Neuronal stem cell (in vitro differentiated cells): ENCODE measurements at regions not wholly inside any gene's neighbourhood (a gene's known extent, or its start where the extent isn't known, plus 50 kb on each side); places are given as distances from the start of the nearest gene placed in this dataset.

Source experiments
- DNase-seq: peaks from one replicate; pipeline ENCODE4 v3.0.0-alpha.2; 2013; ENCODE audit warnings: low spot score
- H2AFZ ChIP-seq: one replicate; pipeline ENCODE4 v1.6.1; 2013; ENCODE audit warnings: mild to moderate bottlenecking, low read length, inconsistent platforms
- H2AK5ac ChIP-seq: 2 replicates; pipeline ENCODE4 v1.6.1; 2013; ENCODE audit warnings: low read depth, mild to moderate bottlenecking, inconsistent platforms, low read length, moderate library complexity, mixed read lengths
- H2BK120ac ChIP-seq: 2 replicates; pipeline ENCODE4 v1.6.1; 2013; ENCODE audit warnings: low read depth, mild to moderate bottlenecking, inconsistent platforms, low read length, moderate library complexity, mixed read lengths
- H2BK12ac ChIP-seq: one replicate; pipeline ENCODE4 v1.6.1; 2013; ENCODE audit warnings: low read length, inconsistent platforms
- H2BK15ac ChIP-seq: 2 replicates; pipeline ENCODE4 v1.6.1; 2013; ENCODE audit warnings: mild to moderate bottlenecking, low read length, inconsistent platforms, mixed read lengths
- H2BK5ac ChIP-seq: one replicate; pipeline ENCODE4 v1.6.1; 2013; ENCODE audit warnings: inconsistent platforms, mild to moderate bottlenecking, low read length, moderate library complexity
- H3K14ac ChIP-seq: one replicate; pipeline ENCODE4 v1.6.1; 2013; ENCODE audit warnings: low read length, inconsistent platforms
- H3K18ac ChIP-seq: 2 replicates; pipeline ENCODE4 v1.6.1; 2013; ENCODE audit warnings: low read length, inconsistent platforms
- H3K23ac ChIP-seq: 2 replicates; pipeline ENCODE4 v1.6.1; 2013; ENCODE audit warnings: low read depth, mild to moderate bottlenecking, mixed read lengths, low read length, inconsistent platforms; ENCODE audit not compliant: poor library complexity
- H3K27ac ChIP-seq: replicated peaks from 3 replicates; pipeline ENCODE4 v1.5.1; 2013; ENCODE audit warnings: low read length, inconsistent platforms
- H3K27me3 ChIP-seq, 3 experiments: 2 replicates each; pipeline ENCODE4 v1.6.1; 2013; ENCODE audit warnings: low read length in 3 of 3, mild to moderate bottlenecking in 2 of 3, inconsistent platforms in 1 of 3, low read depth in 1 of 3, mixed read lengths in 1 of 3, moderate library complexity in 1 of 3; ENCODE audit not compliant: control insufficient read depth in 3 of 3, insufficient read depth in 3 of 3
- H3K36me3 ChIP-seq, 2 donors: replicated peaks in 1 of 2; 2 replicates each; pipeline ENCODE4 v1.6.1; 2013; ENCODE audit warnings: low read length in 2 of 2; ENCODE audit not compliant: control insufficient read depth in 2 of 2, insufficient read depth in 2 of 2
- H3K4ac ChIP-seq: 2 replicates; pipeline ENCODE4 v1.6.1; 2013; ENCODE audit warnings: inconsistent platforms, mild to moderate bottlenecking, low read length, moderate library complexity
- H3K4me1 ChIP-seq, 2 donors: 1 replicate in 1 of 2; 2 replicates in 1 of 2; pipeline ENCODE4 v1.6.1; 2013; ENCODE audit warnings: low read length in 2 of 2, low read depth in 1 of 2; ENCODE audit not compliant: control insufficient read depth in 2 of 2, insufficient read depth in 1 of 2
- H3K4me2 ChIP-seq: one replicate; pipeline ENCODE4 v1.6.1; 2013; ENCODE audit warnings: mild to moderate bottlenecking, low read length, inconsistent platforms; ENCODE audit not compliant: insufficient read depth, poor library complexity, severe bottlenecking
- H3K4me3 ChIP-seq, 2 donors: 2 replicates each; pipeline ENCODE4 v1.5.1; 2013; ENCODE audit warnings: low read length in 2 of 2, mild to moderate bottlenecking in 2 of 2, inconsistent platforms in 1 of 2, moderate library complexity in 1 of 2
- H3K79me1 ChIP-seq: one replicate; pipeline ENCODE4 v1.6.1; 2013; ENCODE audit warnings: low read depth, mild to moderate bottlenecking, inconsistent platforms, low read length, moderate library complexity
- H3K9ac ChIP-seq: one replicate; pipeline ENCODE4 v1.6.1; 2013; ENCODE audit warnings: mild to moderate bottlenecking, low read depth, low read length, inconsistent platforms; ENCODE audit not compliant: poor library complexity
- H3K9me3 ChIP-seq, 2 donors: replicated peaks in 1 of 2; 2 replicates each; pipeline versions ENCODE3 to v1.6.1; 2013; ENCODE audit warnings: low read length in 2 of 2, mild to moderate bottlenecking in 2 of 2, inconsistent platforms in 1 of 2, low read depth in 1 of 2, mixed read lengths in 1 of 2, moderate library complexity in 1 of 2; ENCODE audit not compliant: control insufficient read depth in 2 of 2, insufficient read depth in 1 of 2
- H4K8ac ChIP-seq: one replicate; pipeline ENCODE4 v1.6.1; 2013; ENCODE audit warnings: low read depth, mild to moderate bottlenecking, inconsistent platforms, low read length, moderate library complexity
- H4K91ac ChIP-seq: one replicate; pipeline ENCODE4 v1.6.1; 2013; ENCODE audit warnings: low read length, low read depth, mild to moderate bottlenecking, inconsistent platforms; ENCODE audit not compliant: poor library complexity
- WGBS, 2 donors: extraction: QIAGEN DNeasy Blood & Tissue Kit; methylation state at CpG; one replicate each; pipeline ENCODE4 v1.1.7; 2013; ENCODE audit warnings: missing lambda C conversion rate in 2 of 2, mixed read lengths in 1 of 2; ENCODE audit not compliant: insufficient read length in 2 of 2, insufficient replicate concordance in 1 of 2; ENCODE audit errors: extremely low coverage in 2 of 2; 5-methylcytosine and 5-hydroxymethylcytosine counted together

DNA sequence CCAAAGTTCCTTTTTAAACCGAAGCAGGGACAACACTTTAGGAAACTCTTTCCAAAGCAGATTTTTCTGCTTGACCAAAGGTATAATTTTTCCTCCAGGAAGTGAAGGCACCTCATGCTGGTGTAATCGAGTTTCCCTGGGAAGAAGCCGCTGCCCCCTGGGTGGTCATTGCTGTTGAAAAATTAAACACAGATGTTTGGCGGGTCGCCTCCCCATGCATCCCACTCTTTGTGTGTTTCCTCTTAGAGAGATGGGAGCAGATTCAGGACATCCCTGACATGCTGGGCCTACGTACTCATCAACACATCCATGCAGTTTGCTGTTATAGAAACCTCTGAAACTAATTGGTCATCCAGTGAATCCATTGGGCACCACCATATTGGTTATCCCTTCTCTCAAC, 179.2 kb upstream of the HCCS start:
- H3K79me1 ChIP-seq, result no peaks in the 10 kb centered on the region
- H2BK15ac ChIP-seq, result no peak overlapping the region
- H3K9me3 ChIP-seq, result peaks cover 0 to 5% of the 10 kb centered on the region in 2 donors
- H3K27ac ChIP-seq, result no peak overlapping the region
- H3K4ac ChIP-seq, result no peak overlapping the region
- WGBS, 2 donors, result no CpG with 5 or more reads among the region's 6 CpGs
- H3K36me3 ChIP-seq, result no peaks in the 10 kb centered on the region
- no peak overlapping the region for H3K9ac ChIP-seq
- H2BK12ac ChIP-seq, result no peak overlapping the region
- H3K4me3 ChIP-seq, result no peak overlapping the region
- no peak overlapping the region for H4K8ac ChIP-seq
- no peak overlapping the region for H3K14ac ChIP-seq
- H3K18ac ChIP-seq, result no peak overlapping the region
- H2AK5ac ChIP-seq, result no peak overlapping the region
- DNase-seq, result no peak
- H4K91ac ChIP-seq, result no peak overlapping the region
- H3K23ac ChIP-seq, result no peak overlapping the region
- no peak overlapping the region for H3K4me2 ChIP-seq
- H2AFZ ChIP-seq, result no peak overlapping the region
- H2BK5ac ChIP-seq, result no peak overlapping the region
- H3K4me1 ChIP-seq, result no peaks in the 10 kb centered on the region
- no peak overlapping the region for H2BK120ac ChIP-seq
- H3K27me3 ChIP-seq, result no peaks in the 10 kb centered on the region

DNA sequence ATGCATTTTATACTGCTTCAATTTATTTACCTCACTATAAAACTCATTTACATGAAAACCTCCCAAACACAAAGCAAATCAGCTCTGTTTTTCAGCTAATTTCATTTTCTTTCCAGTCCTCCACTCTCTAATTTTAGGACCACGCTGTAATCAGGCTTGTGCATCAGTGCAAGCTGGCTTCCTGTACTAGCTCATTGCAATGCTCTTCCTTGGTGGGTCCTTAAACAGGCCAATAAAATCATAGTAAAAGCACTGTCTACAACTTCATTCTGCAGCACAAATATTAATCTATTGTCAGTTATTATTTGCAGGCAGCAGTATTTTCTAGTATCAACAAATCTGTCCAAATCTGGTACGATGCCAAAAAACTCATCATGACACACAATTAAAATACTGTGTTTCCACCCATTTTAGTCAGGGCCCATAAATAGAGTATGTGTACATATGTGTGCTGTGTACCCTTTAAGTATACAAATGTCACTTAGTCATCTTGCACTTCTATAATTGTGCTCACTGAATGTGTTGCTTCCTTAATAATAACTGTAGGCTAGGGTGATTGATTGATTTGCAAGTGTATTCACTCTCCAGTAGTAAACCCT, 178.2 kb upstream of the HCCS start:
- H3K4me2 ChIP-seq, result no peak overlapping the region
- no peak overlapping the region for H2BK5ac ChIP-seq
- H4K91ac ChIP-seq, result no peak overlapping the region
- H3K4ac ChIP-seq, result no peak overlapping the region
- no peak overlapping the region for H3K14ac ChIP-seq
- no peak overlapping the region for H3K18ac ChIP-seq
- no peak overlapping the region for H3K23ac ChIP-seq
- no peak overlapping the region for H2BK15ac ChIP-seq
- H3K9ac ChIP-seq, result no peak overlapping the region
- H3K27ac ChIP-seq, result no peak overlapping the region
- H2AK5ac ChIP-seq, result no peak overlapping the region
- H3K36me3 ChIP-seq, result no peaks in the 10 kb centered on the region
- WGBS, 2 donors, result no CpG with 5 or more reads among the region's 2 CpGs
- no peaks in the 10 kb centered on the region for H3K79me1 ChIP-seq
- H3K27me3 ChIP-seq, result no peaks in the 10 kb centered on the region
- no peaks in the 10 kb centered on the region for H3K4me1 ChIP-seq
- no peak overlapping the region for H4K8ac ChIP-seq
- no peak overlapping the region for H2AFZ ChIP-seq
- H2BK12ac ChIP-seq, result no peak overlapping the region
- no peak for DNase-seq
- H3K4me3 ChIP-seq, result no peak overlapping the region
- H3K9me3 ChIP-seq, result peaks cover 0 to 5% of the 10 kb centered on the region in 2 donors
- no peak overlapping the region for H2BK120ac ChIP-seq

DNA sequence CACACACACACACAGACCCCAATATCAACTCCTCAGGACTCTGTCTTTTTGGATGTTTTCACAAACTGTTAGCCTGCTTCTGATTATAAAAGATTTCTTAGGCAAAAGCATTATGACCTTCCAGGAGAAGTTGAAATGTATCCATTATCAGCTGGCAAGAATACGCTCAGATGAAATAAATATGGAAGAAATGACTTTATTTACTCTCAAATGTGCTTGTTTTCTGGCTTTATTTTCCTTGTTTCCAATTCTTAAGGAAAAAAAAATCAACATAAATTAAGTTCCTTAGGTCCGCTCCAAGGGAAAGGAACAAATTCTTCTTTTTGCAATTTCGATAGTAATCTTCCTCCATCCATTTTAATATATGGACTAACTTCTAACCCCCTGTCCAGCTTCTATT, 175.6 kb upstream of the HCCS start:
- Histone ChIP-seq H3K23ac (no peak overlapping the region), H3K18ac (no peak overlapping the region), H3K79me1 (no peaks in the 10 kb centered on the region), H3K4me3 (no peak overlapping the region), H3K36me3 (no peaks in the 10 kb centered on the region), H3K4me2 (no peak overlapping the region), H3K9me3 (no peaks in the 10 kb centered on the region), H4K8ac (no peak overlapping the region), H2BK15ac (no peak overlapping the region), H3K14ac (no peak overlapping the region), H2AK5ac (no peak overlapping the region), H2BK5ac (no peak overlapping the region), H3K4me1 (no peaks in the 10 kb centered on the region), H4K91ac (no peak overlapping the region), H3K9ac (no peak overlapping the region), H3K27ac (no peak overlapping the region), H2BK120ac (no peak overlapping the region), H2AFZ (no peak overlapping the region), H3K4ac (no peak overlapping the region), H3K27me3 (no peaks in the 10 kb centered on the region), H2BK12ac (no peak overlapping the region)
- WGBS, 2 donors, result no CpG with 5 or more reads among the region's 3 CpGs
- DNase-seq, result no peak

DNA sequence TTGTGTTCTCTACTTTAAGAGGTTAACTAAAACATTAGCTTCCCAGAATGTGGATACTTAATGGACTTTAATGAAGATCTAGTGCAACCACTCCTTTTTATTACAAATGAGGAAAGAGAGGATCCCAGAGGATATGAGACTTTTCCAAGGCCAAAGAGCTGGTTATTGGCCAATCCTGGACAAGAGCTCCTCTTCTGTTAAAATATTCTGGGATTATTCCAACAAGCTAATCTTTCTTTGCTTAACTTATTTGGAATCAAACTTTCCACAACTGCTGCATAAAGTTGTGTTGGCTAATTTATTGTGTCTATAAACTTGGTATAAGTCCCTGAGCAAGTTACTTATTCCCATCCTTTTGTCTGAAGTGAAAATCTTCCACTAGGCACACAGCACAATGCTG, 174.2 kb upstream of the HCCS start:
- H3K4me2 ChIP-seq, result no peak overlapping the region
- no peaks in the 10 kb centered on the region for H3K79me1 ChIP-seq
- no peaks in the 10 kb centered on the region for H3K27me3 ChIP-seq
- no peak overlapping the region for H2BK5ac ChIP-seq
- no peak overlapping the region for H3K9ac ChIP-seq
- H3K4me1 ChIP-seq, result no peaks in the 10 kb centered on the region
- no peak overlapping the region for H3K4me3 ChIP-seq
- H2BK15ac ChIP-seq, result no peak overlapping the region
- H3K9me3 ChIP-seq, result no peaks in the 10 kb centered on the region
- H2AFZ ChIP-seq, result no peak overlapping the region
- H2BK12ac ChIP-seq, result no peak overlapping the region
- no peak overlapping the region for H3K14ac ChIP-seq
- no peak overlapping the region for H4K8ac ChIP-seq
- H3K4ac ChIP-seq, result no peak overlapping the region
- H4K91ac ChIP-seq, result no peak overlapping the region
- H2AK5ac ChIP-seq, result no peak overlapping the region
- no peaks in the 10 kb centered on the region for H3K36me3 ChIP-seq
- H3K23ac ChIP-seq, result no peak overlapping the region
- no peak overlapping the region for H2BK120ac ChIP-seq
- DNase-seq, result no peak
- no peak overlapping the region for H3K27ac ChIP-seq
- H3K18ac ChIP-seq, result no peak overlapping the region
